GM21528 (cell line): ENCODE measurements at regions not wholly inside any gene's neighbourhood (a gene's known extent, or its start where the extent isn't known, plus 50 kb on each side); places are given as distances from the start of the nearest gene placed in this dataset.

Experiments used
- ATAC-seq: cut with Tn5 transposase; IDR thresholded peaks from one replicate; pipeline ENCODE4 v1.9.1; 2021; ENCODE audit warnings: mild to moderate bottlenecking, moderate library complexity; ENCODE audit not compliant: unreplicated experiment, low FRiP score

DNA sequence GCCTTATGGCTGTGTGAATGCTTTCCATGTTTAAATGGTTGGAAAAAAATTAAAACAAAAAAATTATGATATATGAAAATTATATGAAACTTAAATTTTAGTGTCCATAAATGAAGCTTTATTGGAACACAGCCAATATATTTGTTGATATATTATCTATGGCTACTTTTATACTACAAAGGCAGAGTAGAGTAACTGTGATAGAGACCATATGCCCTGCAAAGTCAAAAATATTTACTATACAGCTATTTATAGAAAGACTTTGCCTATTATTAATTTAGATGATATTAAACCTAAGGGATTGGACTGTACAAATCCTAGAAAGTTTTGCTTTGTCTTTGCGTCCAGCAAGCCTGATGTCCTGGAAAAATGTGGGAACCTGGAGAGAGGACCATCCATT, 518.3 kb upstream of the JAG1 start:
- ATAC-seq = no peak

DNA sequence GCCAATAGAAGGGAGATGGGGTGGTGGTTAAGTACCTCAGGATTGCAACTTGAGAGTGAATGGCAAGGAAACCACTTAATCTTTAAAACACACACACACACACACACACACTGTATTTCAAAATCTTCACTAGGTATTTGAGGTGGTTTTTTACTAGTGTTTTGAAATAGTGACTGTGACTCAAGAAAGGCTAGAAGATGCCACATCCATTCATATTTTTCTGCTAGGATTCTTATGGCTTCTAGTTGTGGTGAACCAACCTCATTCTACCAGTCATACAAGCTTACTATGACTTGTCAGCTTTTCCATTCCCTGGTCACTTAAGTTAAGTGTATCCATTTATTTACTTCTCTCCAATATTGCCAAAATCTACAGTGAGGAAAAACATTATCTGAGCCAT, 519.4 kb upstream of the JAG1 start:
- no peak for ATAC-seq

DNA sequence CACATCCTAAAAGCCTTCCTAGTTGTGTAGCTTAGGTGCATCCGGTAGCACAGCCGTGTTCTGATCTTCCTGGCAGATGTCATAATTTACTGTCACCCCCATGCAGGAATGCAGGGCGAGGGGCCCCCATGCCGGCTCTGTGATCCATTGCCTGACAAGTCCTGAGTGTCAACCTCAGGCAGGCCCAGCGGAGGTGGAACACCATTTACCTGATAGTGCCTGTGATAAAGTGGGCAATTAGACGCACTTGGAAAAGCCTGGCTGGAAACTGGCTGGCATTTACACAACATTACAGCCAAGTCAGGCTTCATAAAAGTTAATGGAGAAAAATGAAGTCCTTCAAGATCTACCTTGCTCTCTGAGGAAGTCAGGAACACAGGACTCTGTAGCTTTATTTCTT, 521.4 kb upstream of the JAG1 start:
- ATAC-seq = no peak

DNA sequence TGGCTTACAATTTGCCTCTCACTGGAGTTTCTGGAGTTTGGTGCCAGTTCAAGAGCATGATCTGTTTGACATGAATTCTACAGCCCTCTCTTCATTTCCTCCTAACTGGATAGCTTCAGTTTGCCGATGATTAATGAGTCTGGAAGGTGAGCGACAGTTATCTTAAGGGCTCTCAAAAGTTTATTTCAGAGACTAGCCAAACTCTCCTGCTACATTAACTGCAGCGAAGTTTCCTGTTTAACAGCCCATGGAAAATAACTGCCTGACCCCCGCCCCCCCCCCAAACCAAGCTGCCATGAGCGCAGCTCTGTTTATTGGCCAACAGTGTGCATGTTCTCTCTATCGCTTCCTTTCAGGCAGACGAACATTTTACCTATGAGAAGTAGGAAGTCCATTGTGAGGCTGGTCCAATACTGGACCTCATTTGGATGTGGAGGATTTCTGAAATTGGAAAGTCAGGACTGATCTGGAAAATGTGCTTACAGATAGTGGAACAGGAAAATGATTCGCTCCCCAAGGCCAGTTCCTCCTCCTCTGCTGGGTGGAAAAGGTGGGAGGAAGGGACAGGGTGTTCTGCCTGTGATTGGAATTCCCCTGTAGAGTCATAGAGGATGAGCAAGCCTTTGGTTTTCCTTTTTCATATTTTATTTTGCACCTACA, 522.2 kb upstream of the JAG1 start:
- ATAC-seq = no peak

DNA sequence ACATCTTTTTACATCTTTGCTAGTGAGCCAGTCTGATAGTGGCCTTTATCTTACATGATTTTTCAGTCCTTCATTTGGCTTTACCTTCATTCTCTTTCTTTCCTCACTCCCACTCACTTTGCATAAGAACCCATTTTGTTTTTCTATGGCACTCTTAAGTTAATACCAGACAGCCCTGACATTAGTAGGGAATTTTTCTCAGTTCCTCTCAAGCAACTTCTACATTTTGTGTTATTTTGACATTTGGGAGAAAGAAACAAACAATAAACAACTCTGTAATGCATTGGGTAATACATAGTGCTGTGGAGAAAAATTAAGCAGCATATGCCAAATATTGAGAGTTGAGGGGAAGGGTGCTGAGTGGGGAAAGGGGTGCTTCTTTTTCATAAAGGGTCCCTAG, 524.1 kb upstream of the JAG1 start:
- no peak for ATAC-seq

DNA sequence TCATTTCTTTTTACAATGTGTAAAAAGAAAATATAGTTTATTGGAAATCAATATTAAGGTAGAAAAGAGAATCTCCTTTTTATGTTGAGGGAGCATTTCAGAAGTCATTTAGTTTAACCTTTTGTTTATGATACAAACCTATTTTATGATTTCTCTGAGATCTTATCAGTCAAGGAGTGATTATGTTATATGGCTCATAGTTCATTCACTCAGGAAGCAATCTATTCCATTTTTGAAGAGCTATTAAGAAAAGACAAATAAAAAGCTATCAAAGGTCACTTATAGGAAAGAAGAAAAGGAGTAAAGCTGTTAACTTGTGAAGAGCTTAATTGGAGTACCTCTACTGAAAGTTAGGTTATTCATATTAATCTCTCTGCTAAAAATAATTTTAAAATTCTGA, 526.6 kb upstream of the JAG1 start:
- no peak for ATAC-seq

DNA sequence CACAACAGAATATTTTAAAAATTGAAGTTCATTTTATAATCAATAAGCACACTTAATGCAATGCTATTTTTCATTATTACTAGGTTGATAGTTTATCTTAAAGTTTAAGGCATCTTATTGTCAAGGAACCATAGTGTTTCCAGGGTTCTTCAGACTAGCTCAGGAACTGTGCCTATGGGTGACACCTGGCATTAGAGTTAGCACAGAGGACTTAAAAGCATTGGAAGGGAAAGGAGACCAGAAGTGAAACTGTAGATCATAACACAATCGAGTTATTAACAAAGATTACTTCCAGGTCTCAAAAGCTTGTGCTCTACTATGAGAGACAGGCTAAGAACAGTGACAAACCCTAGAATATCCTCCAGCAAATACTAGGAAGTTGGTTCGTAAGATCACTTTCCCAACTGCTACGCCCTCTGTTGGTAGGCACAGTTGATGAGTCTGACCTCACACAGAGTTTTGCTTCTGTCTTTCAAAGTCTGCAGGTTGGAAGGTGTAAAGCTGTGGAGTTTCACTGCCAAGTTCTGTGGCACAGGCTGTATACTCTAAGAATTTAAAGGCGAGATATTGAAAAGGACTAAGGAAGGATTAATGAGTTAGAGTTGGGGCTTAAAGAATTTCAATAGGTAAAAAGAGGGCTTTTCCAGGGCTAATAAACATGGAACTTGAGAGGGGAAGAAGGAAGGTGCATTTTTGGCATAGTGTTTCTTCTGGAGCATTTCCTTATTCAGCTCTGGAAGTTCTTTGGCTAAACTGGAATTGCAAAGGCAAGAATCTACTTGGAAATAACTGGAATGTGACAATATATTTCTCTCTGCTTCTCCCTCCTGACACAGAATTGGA, 531.3 kb upstream of the JAG1 start:
- no peak for ATAC-seq

DNA sequence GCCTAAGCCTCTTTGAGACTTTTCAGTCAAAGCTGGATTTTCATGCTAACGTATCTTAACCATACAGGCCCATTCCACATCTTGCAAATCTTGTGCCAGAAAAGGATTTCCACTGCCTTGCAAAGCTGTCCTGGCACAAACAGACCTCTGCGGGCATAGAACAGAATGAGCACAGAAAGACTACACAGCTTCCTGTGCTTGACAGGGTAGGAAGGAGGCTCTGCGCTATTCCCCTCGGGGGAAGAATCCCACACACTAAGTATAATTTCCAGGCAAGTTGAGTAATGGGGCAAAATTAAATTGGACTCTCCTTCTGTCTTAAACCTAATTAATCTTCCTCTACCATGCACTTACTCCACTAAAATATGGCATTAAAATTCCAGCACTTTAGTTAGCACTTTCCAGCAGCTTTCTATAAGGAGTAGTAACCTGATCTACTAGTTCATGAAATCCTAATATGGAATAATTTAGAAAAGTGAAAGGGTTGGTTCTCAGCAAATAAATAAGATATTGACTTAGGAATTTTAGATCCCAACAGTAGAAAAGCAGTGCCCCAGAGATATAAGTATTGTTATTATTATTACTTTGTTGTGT, 532.1 kb upstream of the JAG1 start:
- no peak for ATAC-seq

DNA sequence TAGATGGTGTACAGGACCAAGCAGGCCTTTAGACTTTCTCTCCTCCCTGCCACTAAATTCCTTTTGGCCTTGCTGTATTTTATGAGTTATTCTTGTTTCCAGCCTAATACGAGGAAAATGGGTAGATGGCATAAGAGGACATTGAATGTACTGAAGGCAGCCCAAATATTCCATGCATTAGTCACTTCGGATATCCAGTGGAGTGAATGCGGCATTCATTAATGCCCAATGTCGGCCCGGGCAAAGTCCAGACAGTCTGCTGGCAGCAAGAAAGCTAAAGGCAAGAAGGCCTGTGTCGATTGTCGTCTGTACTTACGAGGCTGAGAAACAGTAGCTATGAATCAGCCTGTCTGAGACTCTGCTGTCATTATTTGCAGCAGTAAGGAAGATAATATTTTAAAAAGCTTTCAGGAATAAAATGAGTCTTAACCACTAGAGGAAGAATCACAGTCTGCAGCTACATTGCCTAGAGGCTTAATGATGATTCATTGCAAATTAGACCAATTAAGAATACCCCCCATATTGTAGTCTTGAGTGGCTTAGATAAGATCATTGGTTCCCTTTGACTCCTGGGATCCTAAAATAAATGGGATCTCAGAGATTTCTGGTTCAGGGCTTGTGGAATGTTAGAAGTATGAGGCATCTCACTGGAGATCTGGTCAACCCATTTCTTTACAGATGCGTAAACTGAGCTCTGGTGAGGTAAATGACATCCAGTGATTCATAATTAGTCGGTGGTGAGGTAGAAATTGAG, 534.1 kb upstream of the JAG1 start:
- ATAC-seq = no peak

DNA sequence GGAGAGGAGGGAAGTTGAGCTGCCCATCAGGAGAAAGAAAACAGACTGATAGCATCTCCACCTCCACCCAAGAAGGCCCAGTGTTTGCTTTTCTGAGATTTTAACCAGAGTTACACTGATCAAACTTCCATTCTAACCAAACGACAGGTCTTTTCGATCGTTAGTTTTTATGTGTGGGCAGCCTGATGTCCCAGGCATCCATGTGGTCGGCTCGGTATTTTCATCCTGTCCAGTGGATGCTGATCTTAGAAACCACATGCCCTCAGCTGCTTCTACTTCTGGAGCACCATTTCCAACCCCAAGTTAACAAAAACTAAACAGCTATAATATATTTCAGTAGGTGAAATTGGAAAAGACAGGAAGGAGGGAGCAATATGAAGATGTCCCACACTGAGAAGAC, 536.8 kb upstream of the JAG1 start:
- no peak for ATAC-seq

DNA sequence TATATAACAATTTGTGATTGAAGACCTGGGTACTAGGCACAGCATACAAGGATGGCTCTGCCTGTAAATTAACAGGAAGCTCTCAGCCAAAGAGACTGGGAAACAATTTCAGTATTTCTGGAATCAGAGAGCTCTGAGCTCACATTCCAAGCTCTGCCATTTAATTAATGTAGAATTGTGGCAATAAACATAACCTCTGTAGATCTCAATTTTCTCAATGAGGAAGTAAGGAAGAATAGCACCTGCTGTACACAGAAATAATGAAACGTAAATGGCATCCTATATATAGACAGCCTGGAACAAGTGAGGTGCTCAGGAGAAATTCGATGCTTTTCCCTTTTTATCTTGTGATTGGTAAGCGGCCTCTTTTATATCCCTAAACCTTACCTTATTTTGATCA, 538.5 kb upstream of the JAG1 start:
- no peak for ATAC-seq

DNA sequence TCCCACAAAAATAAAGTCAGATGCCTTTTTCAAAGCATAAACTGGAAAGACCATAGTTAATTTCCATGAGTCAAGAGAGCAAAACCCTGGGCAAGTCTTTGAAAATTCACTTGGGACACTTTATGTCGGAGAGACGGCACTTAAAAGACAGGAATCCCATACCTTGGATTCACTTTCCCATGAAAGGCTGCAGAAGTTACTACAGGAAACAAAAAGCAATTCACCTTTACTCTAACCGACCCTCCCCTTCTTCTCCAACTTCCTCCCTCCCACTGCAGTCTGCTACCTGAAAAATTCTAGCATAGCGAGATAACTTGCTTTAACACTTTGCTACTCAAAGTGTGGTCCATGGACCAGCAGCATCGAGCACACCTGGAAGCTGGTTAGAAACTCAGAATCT, 539.1 kb upstream of the JAG1 start:
- no peak for ATAC-seq

DNA sequence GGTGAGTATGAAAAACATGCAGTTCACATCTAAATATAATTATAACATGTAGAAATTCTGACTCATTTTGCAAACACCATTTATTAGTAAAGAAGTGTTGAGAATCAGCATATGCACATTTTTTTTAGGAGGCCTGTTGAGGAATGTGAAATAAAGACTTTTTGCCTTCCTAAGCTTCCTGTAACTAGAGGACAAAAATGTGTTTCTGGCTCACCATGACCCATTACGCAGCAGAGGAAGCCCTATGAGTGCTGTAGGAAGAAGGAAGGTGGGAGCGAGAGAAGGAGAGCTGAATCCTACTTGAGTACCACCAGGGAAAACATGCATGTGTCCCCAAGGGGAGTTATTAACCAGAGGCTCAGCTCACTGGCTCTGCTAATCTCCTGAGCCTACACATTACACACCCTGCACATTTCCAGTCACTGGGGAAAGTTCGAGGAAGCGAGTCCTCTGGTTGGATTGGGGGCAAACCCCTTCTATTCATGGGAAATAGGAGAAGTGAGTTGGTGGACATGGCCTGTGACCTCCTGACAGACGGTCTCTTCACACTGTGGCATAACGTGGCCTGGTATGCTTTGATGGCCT, 540.5 kb upstream of the JAG1 start:
- no peak for ATAC-seq

DNA sequence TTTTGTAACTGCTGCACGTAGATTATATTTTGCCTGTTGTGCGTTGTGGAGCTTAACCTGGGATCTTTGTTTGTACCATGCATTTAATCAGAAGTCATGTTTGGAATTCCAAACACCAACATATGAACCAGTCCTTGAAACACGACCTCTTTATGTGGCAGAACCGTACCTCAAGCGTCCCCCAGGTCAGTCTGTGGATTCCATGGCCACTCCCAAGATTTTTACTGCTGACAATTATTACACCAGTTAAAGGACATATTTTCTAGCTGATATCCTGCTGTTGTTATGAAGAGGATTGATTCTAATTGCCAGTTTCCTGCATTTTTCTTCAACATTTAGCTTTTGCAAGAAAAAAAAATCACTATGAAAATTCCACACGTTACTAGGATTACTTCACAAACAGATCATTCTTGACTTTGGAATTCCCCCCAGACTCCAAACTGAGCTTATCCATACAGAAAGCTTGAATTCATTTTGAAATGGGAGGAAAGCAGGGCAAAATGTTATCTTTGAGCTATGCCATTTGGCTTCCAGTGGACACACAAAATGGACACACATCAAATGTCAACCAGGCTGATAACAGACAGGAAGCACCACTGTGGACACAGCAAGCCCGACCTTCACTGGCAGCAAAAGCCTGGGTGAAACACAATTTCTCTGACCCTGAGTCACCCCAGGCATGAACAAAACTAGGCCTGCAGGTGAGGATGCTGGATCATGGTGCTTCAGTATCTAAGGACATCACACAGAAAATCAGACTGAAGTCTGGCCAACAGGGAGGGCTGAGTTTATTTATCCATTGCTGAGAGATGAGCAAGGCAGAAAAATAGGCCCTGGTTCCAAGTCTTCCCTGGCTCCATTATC, 542.9 kb upstream of the JAG1 start:
- ATAC-seq = no peak

DNA sequence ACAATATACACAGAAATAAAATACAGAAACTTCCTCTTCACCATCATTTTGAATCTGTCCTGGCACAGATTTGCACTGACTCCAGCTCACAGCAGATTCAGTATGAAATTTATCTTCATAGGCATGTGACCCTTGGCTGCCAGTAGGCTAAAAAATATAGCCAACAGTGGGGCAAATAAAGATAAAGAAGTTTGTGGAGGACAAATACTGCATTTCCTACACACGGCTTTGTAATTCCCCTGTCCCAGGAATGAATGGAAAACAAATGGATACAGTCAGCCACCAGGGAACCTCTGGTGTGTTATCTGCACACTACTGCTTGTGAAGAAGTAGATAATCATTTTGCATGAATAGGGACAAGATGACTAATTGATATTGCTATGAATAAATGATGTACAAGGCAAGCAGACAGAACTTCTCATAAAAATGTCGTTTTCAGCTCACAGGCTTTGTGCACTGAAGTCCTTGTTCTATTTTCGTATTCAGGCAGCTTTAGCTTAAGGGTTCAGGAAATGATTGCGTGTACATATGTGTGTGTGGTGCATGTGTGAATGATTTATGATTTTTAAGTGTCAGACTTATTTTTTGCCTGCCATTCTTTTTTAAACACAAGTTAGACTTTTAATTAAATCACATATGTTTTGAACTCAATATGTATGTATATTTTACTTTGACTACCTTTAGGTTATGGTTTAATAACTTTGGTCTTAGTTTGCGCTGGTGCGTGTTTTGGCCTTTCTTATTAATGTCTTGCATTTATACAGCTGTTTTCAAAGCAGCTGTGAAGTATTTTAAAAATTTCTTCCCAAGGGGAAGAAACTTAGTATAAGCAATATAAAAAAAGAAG, 543.8 kb upstream of the JAG1 start:
- ATAC-seq = no peak

DNA sequence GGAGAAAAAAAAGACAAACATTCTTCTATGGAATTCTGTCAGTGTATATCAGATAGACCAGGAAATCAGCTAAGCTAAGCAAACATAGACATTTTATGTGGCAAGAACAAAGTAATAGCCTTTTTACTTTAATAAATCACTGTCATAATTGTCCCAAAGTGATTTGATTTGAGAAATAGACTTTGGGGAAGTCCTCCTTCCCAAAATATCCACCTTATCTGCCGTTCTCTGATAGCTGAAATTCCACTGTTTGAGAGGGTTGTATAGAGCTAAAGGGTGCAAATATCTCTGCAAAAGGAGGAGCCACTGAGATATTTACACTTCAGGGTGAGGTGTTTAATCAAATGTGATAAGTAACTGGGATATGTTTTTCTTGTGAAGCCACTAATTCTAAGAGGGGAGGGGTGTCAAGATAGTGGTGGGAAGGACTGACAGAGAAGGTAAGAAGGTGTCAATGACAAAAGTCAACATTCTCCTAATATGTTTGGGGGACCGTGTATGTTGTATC, 544.4 kb upstream of the JAG1 start:
- ATAC-seq = no peak

DNA sequence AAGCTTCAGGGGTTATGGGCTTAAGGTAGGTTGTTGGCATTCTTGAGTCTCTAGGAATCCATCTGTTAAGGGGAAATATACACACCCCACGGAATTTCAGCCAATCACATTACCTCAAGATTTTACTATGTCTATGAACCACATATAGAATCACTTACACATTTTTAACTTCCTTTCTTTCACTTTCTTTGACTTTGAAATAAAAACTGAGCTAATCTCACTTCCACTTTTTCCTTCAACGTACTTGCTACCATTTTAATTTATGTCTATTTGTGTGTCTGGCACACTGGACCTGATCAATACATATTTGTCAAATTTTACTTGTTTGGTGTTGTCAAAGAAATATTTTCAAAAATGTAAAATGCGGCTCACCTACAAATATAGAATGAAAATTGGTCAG, 545.4 kb upstream of the JAG1 start:
- no peak for ATAC-seq

DNA sequence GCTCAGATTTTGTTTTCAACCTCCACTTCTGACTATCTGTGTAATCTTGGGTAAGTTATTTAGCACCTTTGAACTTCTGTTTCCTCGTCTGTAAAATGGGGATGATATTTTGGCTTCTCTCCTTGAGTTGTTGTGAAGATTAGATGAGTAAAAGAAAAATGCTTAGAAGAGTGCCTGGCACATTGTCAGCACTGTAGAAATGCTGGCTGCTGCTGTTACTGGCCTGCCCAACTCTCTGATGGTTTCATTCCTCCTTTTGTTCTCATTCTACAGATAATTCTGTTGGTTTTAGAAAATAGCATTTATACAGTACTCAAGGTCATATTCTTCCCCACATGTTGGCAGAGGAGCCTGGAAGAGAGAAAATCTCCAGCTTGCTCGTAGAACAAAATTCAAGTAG, 547.2 kb upstream of the JAG1 start:
- ATAC-seq = no peak

DNA sequence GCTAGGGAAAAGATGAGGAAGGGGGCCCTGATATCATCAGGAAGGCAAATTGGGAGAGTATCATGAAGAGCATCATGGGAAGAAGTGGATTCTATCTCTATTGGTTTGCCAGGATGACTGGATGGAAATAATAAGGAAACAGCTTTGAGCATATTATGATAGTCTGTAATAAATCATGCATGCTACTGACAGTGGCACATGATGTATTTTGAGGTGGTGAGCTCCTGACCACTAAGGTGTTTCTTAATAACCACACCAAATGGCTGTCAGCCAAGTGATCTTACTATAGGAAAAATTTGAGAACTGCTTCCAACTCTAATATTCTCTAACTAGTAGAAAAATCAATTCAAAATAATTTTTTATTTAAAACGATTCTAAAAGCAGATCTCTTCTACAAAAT, 548.4 kb upstream of the JAG1 start:
- ATAC-seq = no peak
